Muscle of arm (tissue), 1 donor: ENCODE measurements at regions not wholly inside any gene's neighbourhood (a gene's known extent, or its start where the extent isn't known, plus 50 kb on each side); places are given as distances from the start of the nearest gene placed in this dataset.

Experiments used
- DNase-seq: peaks from one replicate; pipeline ENCODE4 v3.0.0-alpha.2; 2013

DNA sequence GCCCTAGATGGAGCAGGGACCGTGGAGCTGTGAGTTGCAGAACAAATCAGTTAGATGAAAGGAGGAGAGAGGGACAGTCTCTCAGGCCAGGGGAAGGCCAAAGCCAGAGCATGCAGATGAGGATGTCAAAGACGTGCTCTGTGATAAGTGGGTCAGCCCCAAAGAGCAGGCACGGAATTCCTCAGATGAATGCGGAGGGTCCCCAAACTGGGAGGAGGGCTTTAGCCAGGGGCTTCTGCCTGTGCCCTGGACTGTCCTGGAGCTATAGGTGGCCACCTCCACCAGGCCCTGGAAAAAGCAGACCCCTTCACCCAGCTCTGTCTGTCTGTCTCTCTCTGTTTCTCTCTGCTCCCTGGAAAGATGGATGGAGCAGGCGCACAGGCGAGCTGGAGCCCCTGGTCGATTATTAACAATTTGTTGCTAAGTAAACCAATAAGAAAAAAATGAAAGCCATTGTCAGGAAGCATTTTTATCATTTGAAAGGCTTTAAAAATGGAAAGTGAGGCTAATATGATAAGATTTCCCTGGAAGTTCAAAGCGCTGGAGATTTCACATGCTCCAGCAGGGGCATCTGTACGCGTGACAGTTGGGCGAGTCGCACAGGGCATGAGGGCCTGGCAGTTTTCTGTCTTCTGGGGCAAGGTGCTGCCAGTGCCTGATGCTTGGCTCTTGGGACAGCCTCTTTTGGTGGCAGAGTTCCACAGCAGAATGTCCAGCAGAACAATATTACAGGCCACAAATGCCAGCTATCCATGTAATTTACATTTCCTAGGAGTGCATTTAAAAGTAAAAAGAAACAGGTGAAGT is 241.0 kb downstream of the GLI2 start:
- no peak for DNase-seq

DNA sequence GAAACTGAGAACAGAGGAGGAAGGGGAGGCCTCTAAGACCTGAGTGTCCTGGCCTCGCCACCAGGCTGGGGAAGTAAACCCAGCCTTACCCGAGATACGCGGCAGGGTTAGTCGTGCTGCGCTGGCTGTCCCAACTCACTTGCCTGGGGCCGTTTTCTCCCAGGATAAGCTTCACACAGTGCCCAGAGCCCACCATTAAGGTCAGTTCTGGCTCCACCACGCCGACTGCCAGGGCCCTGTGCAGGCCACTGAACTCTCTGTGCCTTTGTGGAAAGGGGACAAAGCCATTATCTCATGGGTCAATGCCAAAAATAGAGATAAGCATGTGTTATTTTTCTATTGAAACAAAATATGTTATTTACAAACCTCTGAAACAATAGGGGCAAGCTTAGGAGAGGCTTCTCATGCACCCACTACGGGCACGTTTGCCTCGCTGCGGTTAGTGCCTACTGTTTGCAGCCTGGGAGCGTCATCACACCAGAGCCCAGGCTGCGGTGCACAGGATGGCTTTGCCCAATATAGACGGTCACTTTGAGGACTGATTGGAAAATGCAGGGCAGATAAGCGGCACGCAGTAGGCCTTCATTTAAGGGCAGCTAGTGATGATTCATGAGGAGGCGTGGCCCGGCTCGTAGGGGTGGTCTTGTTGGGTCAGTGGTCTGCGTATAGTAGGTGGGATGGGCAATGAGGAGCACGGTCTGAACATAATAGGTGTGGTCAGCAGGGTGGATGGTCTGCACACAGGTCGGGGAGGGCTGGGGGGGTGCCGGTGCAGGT is 242.1 kb downstream of the GLI2 start:
- no peak for DNase-seq

DNA sequence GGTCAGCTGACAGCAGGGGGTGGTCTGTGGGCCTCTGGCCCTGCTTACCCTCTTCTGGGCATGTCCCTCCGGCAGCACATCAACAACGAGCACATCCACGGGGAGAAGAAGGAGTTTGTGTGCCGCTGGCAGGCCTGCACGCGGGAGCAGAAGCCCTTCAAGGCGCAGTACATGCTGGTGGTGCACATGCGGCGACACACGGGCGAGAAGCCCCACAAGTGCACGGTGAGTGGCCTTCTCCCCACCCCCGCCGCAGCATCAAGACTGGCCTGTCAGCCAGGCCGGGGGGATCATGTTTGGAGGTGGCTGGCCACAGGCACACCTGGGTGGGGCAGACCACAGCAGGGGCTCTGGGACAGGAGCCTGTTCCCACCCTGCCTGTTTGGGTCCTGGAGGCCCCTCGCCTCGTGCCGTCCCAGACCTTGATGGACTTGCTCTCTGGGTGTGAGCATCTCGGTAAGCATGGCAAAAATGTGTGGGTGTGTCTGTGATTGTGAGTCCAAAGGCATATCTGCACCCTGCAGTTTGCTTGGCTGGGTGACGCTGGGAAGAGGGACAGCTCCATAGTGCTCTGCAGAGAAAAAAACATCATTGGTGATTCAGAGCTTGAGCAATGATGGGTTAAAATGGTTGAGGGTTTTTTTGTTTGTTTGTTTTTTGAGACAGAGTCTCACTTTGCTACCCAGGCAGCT is 242.8 kb downstream of the GLI2 start:
- DNase-seq = no peak

DNA sequence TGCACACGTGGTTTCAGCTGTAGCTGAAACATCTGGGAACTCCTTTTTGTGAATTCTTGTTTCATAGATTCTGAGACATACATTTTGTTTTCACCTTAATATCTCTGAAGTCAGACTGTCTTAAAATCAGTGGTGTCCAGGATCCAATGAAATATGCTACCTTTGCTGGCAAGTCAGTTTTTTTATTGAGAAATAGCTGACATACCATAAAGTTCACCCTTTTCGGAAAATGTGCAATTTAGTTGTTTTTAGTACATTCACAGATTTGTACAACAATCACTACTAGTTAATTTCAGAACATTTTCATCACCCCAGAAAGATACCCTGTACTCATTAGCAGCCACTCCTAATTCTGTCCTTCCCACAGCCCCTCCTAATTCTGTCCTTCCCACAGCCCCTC is 243.7 kb downstream of the GLI2 start:
- DNase-seq = no peak

DNA sequence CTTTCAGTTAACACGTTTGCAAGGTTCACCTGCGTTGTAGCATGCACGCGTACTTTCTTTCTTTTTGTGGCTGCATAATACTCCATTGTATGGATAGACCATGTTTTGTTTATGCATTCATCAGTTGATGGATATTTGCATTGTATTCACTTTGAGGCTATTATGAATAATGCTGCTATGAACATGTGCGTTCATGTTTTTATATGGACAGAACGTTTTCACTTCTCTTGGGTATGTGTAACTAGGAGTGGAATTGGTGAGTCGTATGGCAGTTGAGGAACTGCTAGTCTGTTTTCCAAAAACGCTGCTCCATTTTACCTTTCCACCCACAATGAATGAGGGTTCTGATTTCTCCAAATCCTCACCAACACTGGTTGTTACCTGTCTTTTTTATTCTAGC is 244.3 kb downstream of the GLI2 start:
- DNase-seq = no peak

DNA sequence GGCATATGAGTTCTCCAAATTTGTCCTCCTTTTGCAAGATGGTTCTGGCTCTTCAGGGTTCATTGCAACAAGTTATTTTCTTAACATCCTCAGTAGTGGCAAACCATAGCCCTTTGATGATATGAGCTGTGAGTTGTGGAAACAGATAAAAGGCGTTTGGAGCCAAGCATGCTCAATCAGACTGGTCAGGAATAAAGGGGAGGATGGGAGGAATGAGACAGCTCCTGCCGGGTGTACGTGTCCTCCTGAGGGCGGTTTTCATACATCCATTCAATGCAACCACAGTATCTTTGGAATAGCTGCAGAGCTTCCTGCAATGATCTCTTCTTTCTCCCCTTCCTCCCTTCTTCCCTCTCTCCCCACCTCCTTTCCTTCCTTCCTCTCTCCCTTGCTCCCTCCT is 245.8 kb downstream of the GLI2 start:
- DNase-seq = no peak

DNA sequence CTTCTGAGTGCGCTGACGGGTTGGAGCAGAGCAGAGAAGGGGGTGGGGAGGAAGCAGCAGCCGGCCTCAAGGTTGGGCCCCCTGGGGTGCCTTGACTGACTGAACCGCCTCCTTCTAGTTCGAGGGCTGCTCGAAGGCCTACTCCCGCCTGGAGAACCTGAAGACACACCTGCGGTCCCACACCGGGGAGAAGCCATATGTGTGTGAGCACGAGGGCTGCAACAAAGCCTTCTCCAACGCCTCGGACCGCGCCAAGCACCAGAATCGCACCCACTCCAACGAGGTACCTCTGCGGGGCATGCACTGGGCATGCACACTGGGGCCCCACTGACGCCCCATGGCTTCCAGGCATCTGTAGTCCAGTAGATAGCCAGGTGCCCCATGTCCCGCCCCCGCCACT is 246.9 kb downstream of the GLI2 start:
- no peak for DNase-seq

DNA sequence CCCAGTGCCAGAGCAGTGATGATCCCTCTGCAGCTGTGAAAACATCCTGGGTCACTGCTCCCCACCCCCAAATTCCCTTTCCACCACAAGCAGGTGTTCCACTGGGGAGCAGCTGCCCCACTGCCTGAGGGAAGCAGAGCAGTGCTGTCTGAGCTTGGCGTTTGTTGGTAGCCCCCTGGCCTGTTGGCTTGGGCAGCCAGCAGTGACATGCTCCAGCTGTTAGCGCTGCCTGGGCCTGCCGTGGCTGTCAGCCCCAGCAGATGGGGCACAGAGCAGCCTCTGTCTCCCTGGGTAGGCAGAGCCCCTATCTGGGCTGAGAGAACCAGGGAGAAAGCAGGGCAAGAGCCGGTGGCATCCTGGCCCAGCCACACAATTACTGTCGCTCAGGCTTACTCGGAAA is 247.7 kb downstream of the GLI2 start:
- DNase-seq = no peak

DNA sequence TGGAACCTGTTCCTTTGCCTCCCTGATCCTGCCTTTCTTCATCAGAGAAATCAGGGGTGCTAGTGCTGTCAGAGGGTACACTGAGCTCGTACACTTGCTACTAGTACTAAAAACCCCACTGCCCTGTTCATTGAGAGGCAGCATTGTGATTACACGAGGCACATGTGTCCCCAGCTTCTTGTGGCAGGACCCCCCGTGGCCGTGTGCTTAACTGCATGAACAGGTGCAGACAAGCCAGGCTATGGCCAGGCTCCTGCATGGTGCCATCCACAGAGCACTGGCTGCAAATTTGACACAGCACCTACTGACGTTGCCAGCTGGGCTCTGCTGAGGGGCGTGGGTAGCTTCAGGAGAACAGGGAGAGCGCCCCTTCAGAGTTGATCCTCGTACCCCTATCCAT is 248.4 kb downstream of the GLI2 start:
- DNase-seq = no peak

DNA sequence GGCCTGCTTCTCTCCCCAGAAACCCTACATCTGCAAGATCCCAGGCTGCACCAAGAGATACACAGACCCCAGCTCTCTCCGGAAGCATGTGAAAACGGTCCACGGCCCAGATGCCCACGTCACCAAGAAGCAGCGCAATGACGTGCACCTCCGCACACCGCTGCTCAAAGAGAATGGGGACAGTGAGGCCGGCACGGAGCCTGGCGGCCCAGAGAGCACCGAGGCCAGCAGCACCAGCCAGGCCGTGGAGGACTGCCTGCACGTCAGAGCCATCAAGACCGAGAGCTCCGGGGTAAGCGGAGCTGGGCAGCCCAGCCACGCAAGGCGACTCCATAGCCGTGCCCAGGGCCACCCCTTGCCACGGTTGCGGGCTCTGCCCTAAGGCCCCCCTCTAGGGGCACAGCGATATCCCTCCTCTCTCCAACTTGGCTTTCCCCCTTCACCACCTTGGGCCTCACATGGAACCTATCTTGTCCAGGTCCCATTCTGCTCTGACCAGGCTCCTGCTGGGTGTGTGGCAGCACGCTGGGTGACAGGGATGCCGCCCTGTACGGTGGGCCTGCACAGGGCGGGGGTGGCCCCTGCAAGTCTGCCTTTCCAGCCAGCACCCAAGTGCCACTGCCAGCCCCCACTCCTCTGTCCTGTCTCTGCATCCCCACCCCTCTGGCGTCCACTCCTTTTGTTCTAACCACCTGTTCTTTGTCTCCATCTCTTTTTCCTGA is 248.9 kb downstream of the GLI2 start:
- no peak for DNase-seq

DNA sequence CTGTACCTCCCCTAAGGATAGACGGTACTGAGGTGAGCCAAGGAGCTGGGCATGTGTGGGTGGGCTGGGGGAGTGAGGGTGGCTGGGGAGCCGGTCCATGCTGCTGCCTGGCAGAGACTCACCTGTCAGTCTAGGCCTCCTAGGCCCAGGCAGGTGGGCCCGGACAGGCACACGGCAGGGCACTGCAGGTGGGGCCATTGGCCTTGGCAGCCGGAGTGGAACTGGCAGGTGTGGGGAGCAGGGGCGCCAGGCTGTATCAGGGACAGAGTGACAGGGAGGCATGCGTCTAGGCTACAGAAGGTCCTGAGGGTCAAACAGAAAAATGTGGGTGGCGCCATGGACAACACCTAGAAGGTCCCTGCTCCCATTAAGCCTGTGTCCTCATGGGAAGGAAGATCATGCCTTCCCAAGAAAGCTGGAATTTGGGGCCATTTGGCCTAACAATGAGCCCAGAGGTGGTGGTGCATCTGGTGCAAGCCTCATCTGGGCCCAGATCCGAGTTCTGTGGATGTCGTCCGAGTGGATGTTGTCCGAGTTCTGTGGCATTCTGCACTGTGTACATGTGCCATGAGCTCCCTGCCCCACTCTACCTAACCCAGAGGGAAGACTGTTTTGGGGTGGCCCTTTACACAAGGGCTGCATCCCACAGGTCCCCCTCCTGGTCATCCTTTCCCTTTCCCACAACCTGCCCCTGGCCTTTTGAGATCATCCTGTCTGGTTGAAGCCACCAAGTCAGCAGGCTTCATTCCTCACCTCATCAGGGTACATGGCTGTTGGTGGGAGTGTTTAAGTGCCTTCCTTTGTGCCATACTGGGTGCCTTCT is 249.7 kb downstream of the GLI2 start:
- DNase-seq = no peak

DNA sequence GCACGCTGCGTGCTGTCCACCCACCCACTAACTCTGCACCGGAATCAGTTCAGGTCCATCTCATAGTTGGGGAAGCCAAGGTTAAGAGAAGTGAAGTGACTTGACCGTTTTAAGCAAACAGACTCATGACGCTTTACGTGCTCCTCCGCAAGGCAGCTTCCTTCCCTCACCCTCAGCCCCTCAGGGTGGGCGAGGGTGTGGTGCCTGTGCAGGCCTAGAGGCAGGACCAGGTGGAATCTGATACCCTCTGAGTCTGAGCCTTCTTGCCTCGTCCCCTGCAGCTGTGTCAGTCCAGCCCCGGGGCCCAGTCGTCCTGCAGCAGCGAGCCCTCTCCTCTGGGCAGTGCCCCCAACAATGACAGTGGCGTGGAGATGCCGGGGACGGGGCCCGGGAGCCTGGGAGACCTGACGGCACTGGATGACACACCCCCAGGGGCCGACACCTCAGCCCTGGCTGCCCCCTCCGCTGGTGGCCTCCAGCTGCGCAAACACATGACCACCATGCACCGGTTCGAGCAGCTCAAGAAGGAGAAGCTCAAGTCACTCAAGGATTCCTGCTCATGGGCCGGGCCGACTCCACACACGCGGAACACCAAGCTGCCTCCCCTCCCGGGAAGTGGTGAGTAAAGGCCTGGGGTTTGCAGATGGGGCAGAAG is 250.5 kb downstream of the GLI2 start:
- DNase-seq = no peak

DNA sequence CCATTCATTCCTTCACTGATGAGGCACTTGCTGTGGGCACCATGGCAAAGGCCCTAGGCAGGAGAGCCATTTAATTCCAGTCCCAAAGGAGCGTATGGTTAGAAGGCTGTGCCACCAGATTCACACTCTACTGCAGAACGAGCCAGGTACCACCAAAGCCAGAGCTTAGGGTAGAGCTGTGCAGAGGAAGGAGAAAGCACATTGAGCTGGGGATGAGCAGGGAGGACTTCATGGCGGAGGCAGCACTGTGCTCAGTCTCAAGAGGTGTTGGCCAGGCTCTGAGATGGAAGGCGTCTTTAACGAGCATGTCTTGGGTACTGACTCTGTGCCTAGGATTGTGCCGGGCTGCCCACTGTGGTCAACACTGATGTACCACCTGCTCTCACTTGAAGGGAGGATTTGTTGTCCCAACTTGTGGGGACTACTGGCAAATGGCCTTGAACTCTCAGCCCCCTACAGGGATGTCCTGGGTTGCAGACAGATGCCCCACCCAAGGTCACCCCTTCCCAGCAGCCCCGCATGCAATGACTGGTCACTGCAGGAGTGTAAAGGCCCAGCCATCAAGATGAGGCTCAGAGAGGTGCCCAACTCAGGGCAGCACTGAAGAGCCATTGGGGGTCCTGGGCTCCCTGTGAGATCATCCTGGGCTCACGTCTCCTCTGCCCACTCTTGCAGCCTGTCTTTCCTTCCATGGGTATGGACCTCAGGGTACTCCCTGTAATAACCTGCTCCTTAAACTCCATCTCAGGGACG is 251.4 kb downstream of the GLI2 start:
- no peak for DNase-seq

DNA sequence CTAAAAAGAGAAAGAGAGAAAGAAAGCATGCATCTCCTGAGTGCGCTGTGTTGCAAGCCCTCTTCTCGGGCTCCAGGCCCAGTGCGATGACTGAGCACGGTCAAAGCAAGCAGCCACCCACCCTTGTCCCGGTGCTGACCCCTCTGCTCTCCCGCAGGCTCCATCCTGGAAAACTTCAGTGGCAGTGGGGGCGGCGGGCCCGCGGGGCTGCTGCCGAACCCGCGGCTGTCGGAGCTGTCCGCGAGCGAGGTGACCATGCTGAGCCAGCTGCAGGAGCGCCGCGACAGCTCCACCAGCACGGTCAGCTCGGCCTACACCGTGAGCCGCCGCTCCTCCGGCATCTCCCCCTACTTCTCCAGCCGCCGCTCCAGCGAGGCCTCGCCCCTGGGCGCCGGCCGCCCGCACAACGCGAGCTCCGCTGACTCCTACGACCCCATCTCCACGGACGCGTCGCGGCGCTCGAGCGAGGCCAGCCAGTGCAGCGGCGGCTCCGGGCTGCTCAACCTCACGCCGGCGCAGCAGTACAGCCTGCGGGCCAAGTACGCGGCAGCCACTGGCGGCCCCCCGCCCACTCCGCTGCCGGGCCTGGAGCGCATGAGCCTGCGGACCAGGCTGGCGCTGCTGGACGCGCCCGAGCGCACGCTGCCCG is 252.5 kb downstream of the GLI2 start:
- DNase-seq = no peak

DNA sequence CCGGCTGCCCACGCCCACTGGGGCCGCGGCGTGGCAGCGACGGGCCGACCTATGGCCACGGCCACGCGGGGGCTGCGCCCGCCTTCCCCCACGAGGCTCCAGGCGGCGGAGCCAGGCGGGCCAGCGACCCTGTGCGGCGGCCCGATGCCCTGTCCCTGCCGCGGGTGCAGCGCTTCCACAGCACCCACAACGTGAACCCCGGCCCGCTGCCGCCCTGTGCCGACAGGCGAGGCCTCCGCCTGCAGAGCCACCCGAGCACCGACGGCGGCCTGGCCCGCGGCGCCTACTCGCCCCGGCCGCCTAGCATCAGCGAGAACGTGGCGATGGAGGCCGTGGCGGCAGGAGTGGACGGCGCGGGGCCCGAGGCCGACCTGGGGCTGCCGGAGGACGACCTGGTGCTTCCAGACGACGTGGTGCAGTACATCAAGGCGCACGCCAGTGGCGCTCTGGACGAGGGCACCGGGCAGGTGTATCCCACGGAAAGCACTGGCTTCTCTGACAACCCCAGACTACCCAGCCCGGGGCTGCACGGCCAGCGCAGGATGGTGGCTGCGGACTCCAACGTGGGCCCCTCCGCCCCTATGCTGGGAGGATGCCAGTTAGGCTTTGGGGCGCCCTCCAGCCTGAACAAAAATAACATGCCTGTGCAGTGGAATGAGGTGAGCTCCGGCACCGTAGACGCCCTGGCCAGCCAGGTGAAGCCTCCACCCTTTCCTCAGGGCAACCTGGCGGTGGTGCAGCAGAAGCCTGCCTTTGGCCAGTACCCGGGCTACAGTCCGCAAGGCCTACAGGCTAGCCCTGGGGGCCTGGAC is 253.2 kb downstream of the GLI2 start:
- no peak for DNase-seq

DNA sequence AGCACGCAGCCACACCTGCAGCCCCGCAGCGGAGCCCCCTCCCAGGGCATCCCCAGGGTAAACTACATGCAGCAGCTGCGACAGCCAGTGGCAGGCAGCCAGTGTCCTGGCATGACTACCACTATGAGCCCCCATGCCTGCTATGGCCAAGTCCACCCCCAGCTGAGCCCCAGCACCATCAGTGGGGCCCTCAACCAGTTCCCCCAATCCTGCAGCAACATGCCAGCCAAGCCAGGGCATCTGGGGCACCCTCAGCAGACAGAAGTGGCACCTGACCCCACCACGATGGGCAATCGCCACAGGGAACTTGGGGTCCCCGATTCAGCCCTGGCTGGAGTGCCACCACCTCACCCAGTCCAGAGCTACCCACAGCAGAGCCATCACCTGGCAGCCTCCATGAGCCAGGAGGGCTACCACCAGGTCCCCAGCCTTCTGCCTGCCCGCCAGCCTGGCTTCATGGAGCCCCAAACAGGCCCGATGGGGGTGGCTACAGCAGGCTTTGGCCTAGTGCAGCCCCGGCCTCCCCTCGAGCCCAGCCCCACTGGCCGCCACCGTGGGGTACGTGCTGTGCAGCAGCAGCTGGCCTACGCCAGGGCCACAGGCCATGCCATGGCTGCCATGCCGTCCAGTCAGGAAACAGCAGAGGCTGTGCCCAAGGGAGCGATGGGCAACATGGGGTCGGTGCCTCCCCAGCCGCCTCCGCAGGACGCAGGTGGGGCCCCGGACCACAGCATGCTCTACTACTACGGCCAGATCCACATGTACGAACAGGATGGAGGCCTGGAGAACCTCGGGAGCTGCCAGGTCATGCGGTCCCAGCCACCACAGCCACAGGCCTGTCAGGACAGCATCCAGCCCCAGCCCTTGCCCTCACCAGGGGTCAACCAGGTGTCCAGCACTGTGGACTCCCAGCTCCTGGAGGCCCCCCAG is 254.1 kb downstream of the GLI2 start:
- no peak for DNase-seq

DNA sequence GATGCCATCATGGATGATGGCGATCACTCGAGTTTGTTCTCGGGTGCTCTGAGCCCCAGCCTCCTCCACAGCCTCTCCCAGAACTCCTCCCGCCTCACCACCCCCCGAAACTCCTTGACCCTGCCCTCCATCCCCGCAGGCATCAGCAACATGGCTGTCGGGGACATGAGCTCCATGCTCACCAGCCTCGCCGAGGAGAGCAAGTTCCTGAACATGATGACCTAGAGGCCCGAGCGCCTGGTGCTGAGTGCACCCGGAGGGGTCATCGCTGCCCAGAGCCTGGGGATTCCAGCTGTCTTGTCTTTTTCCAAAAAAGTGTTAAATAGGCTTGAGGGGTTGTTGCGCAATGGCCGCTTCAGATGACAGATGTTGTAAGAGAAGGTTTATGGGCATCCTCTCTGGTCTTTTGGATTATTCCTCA is 254.8 kb downstream of the GLI2 start:
- no peak for DNase-seq
